ENCODE measurements at regions not wholly inside any gene's neighbourhood (a gene's known extent, or its start where the extent isn't known, plus 50 kb on each side); places are given as distances from the start of the nearest gene placed in this dataset.

- Histone ChIP-seq H3K36me3 (no peaks in the 10 kb centered on the region), H3K27ac (no peak overlapping the region), H3K9me3 (no peaks in the 10 kb centered on the region), H3K4me3 (no peak overlapping the region), H3K4me1 (ENCODE audit: insufficient read depth) (no peaks in the 10 kb centered on the region), H3K27me3 (no peaks in the 10 kb centered on the region)
- intact Hi-C loops (cut with DNase I), result loop anchor here in 1 of 4 donors (10.0 kb wide), 1 partner anchor 80 kb away; no protein-coding TSS in a partner anchor
- TF ChIP-seq POLR2A (IDR thresholded peaks at IDR 0.05) (no peak), CTCF (IDR thresholded peaks at IDR 0.05) (no peak), EP300 (IDR thresholded peaks at IDR 0.05) (no peak)
- 88 to 91% (median 90%) methylated on average over 3 of the region's 3 CpGs for WGBS, 3 donors
- no peak for DNase-seq
These were observed 74.9 kb upstream of the NSMCE3 start for GRCh38 chr15:29344474-29344873.

GRCh38 chr15:29343229-29343628 is 73.6 kb upstream of the NSMCE3 start:
- Histone ChIP-seq H3K36me3 (no peaks in the 10 kb centered on the region), H3K27ac (no peak overlapping the region), H3K4me1 (ENCODE audit: insufficient read depth) (no peaks in the 10 kb centered on the region), H3K4me3 (no peak overlapping the region), H3K9me3 (no peaks in the 10 kb centered on the region), H3K27me3 (no peaks in the 10 kb centered on the region)
- 87 to 93% (median 88%) methylated on average over 2 of the region's 2 CpGs for WGBS, 3 donors
- TF ChIP-seq CTCF (IDR thresholded peaks at IDR 0.05) (no peak), EP300 (IDR thresholded peaks at IDR 0.05) (no peak), POLR2A (IDR thresholded peaks at IDR 0.05) (no peak)
- intact Hi-C loops (cut with DNase I), result loop anchor here in 1 of 4 donors (10.0 kb wide), 1 partner anchor 82 kb away; no protein-coding TSS in a partner anchor
- DNase-seq, result no peak

GRCh38 chr15:29342201-29342600 is 72.6 kb upstream of the NSMCE3 start:
- TF ChIP-seq CTCF (IDR thresholded peaks at IDR 0.05) (no peak), EP300 (IDR thresholded peaks at IDR 0.05) (no peak), POLR2A (IDR thresholded peaks at IDR 0.05) (no peak)
- H3K27ac ChIP-seq, result no peak overlapping the region
- no peaks in the 10 kb centered on the region for H3K27me3 ChIP-seq
- H3K4me3 ChIP-seq, result no peak overlapping the region
- intact Hi-C loops (cut with DNase I), result loop anchor here in 1 of 4 donors (10.0 kb wide), 1 partner anchor 83 kb away; no protein-coding TSS in a partner anchor
- H3K36me3 ChIP-seq, result no peaks in the 10 kb centered on the region
- 71 to 84% (median 75%) methylated on average over 8 of the region's 8 CpGs for WGBS, 3 donors
- DNase-seq, result no peak
- H3K9me3 ChIP-seq, result no peaks in the 10 kb centered on the region
- H3K4me1 ChIP-seq (ENCODE audit: insufficient read depth), result no peaks in the 10 kb centered on the region

GRCh38 chr15:29337156-29337959 is 67.7 kb upstream of the NSMCE3 start:
- WGBS, 3 donors, result 35 to 52% (median 48%) methylated on average over 6 of the region's 6 CpGs
- Histone ChIP-seq H3K4me3 (no peak overlapping the region), H3K36me3 (no peaks in the 10 kb centered on the region), H3K4me1 (ENCODE audit: insufficient read depth) (no peaks in the 10 kb centered on the region), H3K27ac (no peak overlapping the region), H3K9me3 (no peaks in the 10 kb centered on the region), H3K27me3 (no peaks in the 10 kb centered on the region)
- TF ChIP-seq CTCF (IDR thresholded peaks at IDR 0.05) (no peak), POLR2A (IDR thresholded peaks at IDR 0.05) (no peak), EP300 (IDR thresholded peaks at IDR 0.05) (no peak)
- no peak for DNase-seq
- intact Hi-C loops (cut with DNase I), result no loop called here

Data from ovary (tissue), 7 donors.